ENCODE measurements at regions not wholly inside any gene's neighbourhood (a gene's known extent, or its start where the extent isn't known, plus 50 kb on each side); places are given as distances from the start of the nearest gene placed in this dataset.

DNA sequence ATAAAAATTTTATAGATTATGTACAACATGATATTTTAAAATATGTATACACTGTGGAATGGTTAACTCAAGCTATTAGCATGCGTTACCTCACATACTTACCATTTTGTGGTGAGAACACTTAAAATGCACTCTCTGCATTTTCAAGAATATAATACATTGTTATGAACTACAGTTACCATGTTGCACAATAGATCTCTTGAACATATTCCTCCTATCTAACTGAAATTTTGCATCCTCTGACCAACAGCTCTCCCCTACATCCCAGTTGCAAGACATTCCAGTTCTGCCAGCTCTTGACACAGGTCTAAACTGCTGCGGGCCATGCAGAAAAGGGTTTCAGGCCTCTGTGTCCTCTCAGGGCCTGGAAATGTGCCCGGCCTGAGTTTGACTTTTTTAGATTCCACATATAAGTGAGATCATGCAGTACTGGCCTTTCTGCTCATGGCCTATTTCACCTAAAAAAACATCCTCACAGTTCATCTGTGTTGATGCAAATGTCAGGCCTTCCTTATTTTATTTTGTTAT is 113.7 kb downstream of the CDCA7 start:
- Histone ChIP-seq H3K18ac (ENCODE audit: insufficient read length, low read depth, low read length) (no peak overlapping the region), H3K14ac (ENCODE audit: insufficient read depth, low read length) (no peak overlapping the region), H4K8ac (replicated peaks; ENCODE audit: insufficient read length, low read depth, low read length) (no peak overlapping the region), H2BK20ac (ENCODE audit: low read depth, low read length, poor library complexity, severe bottlenecking) (no peak overlapping the region), H3K4me2 (ENCODE audit: insufficient read depth, insufficient read length, low read length) (no peak overlapping the region), H2BK5ac (ENCODE audit: insufficient read length, low read length) (no peak overlapping the region), H2AK5ac (ENCODE audit: insufficient read length, low read length) (no peak overlapping the region), H3K56ac (ENCODE audit: insufficient read length, low read depth, low read length) (no peak overlapping the region), H4K5ac (ENCODE audit: insufficient read length, low read depth, low read length) (no peak overlapping the region), H3K27ac (ENCODE audit: insufficient read length, low read depth, low read length) (no peak overlapping the region), H2AFZ (ENCODE audit: low read length) (no peak overlapping the region), H4K20me1 (ENCODE audit: control insufficient read depth, insufficient read depth, insufficient read length) (no peaks in the 10 kb centered on the region), H2BK120ac (ENCODE audit: low read depth, low read length, poor library complexity, severe bottlenecking) (no peak overlapping the region), H3K23ac (ENCODE audit: insufficient read length, low read depth, low read length) (no peak overlapping the region), H4K91ac (ENCODE audit: insufficient read length, low read depth, low read length) (no peak overlapping the region), H3K23me2 (ENCODE audit: insufficient read length, low read depth, low read length, poor library complexity, severe bottlenecking) (no peaks in the 10 kb centered on the region), H2BK12ac (ENCODE audit: insufficient read length, low read depth, low read length) (no peak overlapping the region), H3K9ac (ENCODE audit: extremely low read depth, insufficient read length, low read length) (no peak overlapping the region), H3K9me3 (ENCODE audit: control insufficient read depth, low read depth, low read length) (no peaks in the 10 kb centered on the region), H3K79me2 (ENCODE audit: insufficient read depth, low read length) (no peaks in the 10 kb centered on the region), H2BK15ac (ENCODE audit: low read depth, low read length) (no peak overlapping the region), H3T11ph (ENCODE audit: low read length) (no peak overlapping the region), H3K27me3 (ENCODE audit: insufficient read depth, low read length) (no peaks in the 10 kb centered on the region), H3K79me1 (ENCODE audit: insufficient read depth, low read depth, low read length, poor library complexity, severe bottlenecking) (no peaks in the 10 kb centered on the region), H3K4ac (ENCODE audit: low read depth, low read length) (no peak overlapping the region), H3K4me1 (ENCODE audit: insufficient read depth, low read length) (no peaks in the 10 kb centered on the region)
- H3K4me1 Mint-ChIP-seq = peaks cover 0 to 6% of the 10 kb centered on the region in 2 experiments; a peak in 2 of 4 replicates
- no CpG with 5 or more reads among the region's 3 CpGs for WGBS (ENCODE audit: extremely low coverage, insufficient read length, low lambda C conversion rate)
- peaks cover 0 to 4% (median 0%) of the 10 kb centered on the region in 3 experiments; a peak in 4 of 7 replicates for H3K36me3 Mint-ChIP-seq (ENCODE audit: insufficient read depth in 1 of 3, low read depth in 3 of 3)
- no peak for DNase-seq
- no peak overlapping the region for H3K4me3 Mint-ChIP-seq
- no peak overlapping the region for H3K27ac Mint-ChIP-seq
- no peaks in the 10 kb centered on the region for H3K27me3 Mint-ChIP-seq (ENCODE audit: low read depth)
- peaks cover 3 to 5% of the 10 kb centered on the region in 2 experiments; a peak in 3 of 5 replicates for H3K9me3 Mint-ChIP-seq
- TF ChIP-seq, protein P1, sequence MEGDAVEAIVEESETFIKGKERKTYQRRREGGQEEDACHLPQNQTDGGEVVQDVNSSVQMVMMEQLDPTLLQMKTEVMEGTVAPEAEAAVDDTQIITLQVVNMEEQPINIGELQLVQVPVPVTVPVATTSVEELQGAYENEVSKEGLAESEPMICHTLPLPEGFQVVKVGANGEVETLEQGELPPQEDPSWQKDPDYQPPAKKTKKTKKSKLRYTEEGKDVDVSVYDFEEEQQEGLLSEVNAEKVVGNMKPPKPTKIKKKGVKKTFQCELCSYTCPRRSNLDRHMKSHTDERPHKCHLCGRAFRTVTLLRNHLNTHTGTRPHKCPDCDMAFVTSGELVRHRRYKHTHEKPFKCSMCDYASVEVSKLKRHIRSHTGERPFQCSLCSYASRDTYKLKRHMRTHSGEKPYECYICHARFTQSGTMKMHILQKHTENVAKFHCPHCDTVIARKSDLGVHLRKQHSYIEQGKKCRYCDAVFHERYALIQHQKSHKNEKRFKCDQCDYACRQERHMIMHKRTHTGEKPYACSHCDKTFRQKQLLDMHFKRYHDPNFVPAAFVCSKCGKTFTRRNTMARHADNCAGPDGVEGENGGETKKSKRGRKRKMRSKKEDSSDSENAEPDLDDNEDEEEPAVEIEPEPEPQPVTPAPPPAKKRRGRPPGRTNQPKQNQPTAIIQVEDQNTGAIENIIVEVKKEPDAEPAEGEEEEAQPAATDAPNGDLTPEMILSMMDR (conservative IDR thresholded peaks at IDR 0.05) = no peak
